SK-N-DZ (cell line): ENCODE measurements at regions not wholly inside any gene's neighbourhood (a gene's known extent, or its start where the extent isn't known, plus 50 kb on each side); places are given as distances from the start of the nearest gene placed in this dataset.

Experiments used
- DNase-seq: peaks from one replicate; pipeline ENCODE4 v3.0.0-alpha.2; 2015; ENCODE audit warnings: low spot score

DNA sequence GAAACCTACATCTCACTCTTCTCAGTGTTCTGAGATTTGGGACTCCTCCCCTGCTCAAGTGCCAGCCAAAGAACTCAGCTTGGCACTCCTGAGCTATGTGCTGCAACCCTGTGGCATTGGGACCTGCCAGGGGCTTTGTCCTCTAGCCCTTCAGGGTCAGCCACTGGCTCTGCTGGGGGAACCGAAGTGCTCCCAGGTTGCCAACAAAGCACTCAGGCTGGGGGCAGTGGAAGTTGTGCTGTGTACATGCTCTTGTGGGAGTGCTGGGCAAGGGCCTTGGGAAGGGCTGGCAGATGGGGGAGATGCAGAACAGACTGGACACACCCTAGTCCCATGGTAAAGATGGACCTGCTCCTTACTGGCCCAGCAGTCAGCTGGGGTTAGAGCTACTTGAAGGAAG, 498.6 kb downstream of the CAAP1 start:
- no peak for DNase-seq

DNA sequence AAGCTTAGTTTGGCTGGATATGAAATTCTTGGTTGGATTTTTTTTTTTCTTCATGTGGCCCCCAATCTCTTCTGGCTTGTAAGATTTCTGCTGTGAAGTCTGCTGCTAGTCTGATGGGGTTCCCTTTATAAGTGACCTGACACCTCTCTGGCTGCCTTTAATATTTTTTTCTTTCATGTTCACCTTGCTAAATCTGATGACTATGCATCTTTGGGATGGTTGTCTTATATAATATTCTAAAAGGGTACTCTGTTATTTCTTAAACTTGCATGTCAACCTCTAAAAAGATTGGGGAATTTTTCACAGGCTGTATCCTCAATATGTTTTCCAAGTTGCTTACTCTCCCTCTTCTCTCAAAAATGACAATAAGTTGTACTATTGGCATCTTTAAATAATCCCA, 500.0 kb downstream of the CAAP1 start:
- no peak for DNase-seq

DNA sequence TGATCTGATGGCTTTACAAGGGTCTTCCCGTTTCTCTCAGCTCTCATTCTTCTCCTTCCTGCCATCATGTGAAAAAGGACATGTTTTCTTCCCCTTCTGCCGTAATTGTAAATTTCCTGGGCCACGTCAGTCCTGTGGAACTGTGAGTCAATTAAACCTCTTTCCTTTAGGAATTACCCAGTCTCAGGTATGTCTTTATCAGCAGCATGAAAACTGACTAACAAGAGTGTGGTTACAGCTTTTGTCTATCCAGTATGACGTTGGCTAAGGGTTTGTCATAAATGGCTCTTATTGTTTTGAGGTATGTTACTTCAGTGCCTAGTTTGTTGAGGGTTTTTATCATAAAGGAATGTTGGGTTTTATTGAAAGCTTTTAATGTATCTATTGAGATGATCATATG, 501.6 kb downstream of the CAAP1 start:
- no peak for DNase-seq

DNA sequence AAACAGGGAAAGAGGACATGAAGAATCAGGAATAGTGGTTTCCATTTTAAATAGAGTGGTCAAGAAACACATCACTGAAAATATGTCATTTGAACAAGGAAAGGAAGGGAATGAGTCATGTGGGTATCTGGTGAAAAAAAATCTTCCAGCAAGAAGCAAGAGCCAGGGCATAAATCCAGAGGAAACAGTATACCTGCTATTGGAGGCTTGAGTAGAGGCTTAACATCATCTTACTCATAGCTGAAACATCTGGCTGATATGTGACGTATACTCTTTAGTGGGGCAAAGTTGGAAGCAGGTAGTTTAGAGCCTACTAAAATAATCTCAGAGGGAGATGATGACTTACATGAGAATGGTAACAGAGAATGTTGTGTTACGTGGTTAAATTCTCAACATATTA, 517.2 kb downstream of the CAAP1 start:
- no peak for DNase-seq

DNA sequence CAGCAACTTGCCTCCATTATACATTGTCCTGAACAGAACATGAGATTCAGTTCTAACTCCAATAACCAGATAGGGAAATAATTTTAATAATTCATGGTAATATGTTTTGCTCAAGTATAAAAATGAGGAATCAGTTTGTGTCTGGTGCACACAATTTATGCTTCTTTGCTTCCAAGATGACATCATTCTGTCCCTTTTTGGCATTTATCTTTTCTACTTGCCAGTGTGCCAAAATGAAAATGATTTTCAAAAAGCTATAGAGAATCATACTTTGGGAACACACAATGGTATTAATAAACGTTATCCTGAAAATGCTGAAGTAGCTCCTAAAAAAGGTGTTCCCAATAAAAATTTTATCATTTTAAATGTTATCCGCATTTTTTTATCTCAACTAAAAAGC, 519.0 kb downstream of the CAAP1 start:
- DNase-seq, result no peak

DNA sequence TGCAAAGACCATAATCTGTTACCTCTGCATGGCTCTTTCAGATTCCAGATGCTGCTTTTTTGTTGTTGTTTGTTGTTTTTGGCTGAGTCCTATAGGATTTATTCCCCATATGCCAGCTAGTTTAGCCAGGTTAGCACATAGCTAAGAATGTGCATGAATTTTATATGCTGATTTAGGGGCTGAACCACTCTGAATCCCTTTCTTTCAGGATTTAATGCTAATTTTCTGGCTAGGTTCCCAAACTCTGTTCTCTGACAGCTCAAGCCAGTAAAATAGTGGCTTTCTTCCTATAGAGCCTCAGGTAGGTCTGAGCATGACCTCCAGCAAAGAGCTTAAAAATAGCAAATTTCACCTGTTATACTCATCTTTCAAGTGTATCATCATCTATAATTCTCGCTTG, 521.4 kb downstream of the CAAP1 start:
- no peak for DNase-seq

DNA sequence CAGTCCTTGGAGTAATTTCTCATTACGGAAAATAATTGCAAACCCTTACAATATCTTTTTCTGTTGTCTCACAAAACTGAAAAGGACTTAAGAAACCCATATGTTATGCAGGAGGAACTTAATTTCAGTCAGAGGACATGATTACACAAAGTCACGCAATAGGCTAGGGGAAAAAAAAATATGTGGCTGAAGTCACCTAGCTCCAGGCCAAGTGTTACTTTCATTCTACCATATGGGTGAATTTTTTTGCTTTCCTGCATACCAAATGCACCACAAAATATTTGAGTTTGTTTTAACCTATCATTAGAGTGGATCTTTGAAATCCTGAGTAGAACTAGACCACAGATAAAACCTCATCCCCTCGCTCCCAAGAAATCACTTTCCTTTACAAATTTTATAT, 523.5 kb downstream of the CAAP1 start:
- no peak for DNase-seq

DNA sequence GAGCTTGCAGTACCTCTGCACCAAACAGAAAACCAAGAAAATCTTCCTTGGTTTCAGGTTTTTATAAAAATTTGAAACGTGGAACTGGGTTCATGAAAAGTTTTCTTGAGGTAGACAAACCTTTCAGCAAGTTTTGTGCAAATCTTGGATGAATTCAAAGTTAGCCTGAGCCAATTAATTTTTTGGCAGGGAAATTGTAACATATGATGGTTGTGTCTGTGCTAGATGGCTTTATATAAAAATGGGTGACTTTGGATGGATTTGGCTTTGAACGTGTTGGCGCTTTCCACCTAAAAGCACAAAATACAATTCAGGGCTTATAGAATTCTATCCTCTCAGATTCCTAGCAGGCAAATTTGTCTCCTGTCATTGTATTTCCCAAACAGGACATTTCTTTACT, 524.4 kb downstream of the CAAP1 start:
- no peak for DNase-seq

DNA sequence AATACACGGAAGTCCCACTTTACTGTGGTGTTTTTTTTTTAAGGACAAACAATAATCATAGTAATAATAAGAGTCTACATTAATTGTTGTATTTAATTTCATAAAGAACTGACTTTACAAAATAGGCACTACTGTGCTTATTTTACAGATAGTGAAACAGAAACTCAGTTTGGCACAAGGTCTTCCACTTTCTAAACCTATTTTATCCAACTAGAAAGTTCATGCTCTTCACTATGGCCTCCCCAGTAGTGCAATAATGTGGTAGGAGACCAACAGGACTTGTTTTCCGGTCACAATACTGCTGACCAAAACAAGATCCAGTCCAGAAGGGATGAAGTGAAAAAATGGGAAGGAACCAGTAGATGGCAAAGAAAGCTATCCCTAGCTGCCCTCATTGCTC, 531.6 kb downstream of the CAAP1 start:
- DNase-seq, result no peak

DNA sequence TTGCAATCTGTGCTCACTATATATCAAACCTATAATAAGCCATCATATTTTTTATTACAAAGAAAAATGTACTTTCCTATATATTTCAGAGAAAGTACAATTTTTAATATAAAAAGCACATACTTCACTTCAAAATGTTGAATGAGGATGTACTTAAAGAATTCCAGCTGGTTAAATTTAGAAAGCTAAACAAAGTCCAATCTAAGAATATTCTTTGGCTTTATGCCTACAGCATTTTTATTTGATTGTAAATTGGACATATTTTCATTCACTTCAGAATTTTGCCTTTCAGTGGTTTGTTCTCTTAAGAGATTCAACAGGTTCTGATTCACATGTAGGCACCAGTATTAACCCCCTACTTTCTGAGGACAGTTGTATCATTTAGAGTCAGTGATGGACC, 533.8 kb downstream of the CAAP1 start:
- no peak for DNase-seq

DNA sequence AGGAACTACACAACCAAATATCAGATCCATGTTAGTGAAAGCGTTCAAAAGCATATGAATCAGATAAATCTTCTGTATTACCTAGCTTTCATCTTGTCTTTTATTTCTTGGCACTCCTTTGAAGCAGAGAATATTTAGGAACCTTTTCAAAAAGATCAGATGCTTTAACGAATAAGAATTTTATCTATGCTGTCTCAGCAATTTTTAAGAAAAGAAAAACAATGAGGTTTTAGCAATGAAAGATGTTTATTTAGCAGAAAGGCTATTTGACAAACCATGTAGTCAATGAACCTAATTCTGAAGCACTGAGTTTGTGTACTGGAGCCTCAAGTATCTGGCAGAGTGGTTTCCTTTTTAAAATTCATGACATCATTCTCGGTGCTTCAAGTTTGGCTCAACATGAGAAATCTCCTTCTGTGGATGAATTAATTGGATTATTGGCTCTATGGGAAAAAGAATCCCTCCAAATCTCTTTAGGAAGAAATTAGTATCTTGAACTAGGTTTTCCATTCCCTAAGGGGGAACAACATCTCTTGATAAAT, 534.7 kb downstream of the CAAP1 start:
- DNase-seq, result no peak

DNA sequence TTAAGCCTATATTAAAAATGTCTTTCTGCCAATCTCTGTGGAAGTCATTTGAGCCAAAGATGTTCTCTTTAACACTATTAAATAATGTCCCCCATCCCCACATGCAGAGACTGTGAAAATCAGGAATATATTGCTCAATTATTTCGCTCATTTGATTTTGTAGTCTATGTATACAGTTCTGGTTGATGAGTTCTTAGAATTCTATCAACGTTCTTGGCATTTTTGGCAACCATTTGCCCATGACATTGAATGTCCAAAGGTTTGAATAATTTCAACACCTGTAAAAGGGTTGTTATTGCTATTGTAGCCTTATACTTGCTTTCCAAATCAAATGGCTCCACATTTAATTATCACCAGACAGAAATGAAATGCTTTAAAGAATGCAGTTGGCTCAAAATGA, 536.1 kb downstream of the CAAP1 start:
- DNase-seq, result no peak

DNA sequence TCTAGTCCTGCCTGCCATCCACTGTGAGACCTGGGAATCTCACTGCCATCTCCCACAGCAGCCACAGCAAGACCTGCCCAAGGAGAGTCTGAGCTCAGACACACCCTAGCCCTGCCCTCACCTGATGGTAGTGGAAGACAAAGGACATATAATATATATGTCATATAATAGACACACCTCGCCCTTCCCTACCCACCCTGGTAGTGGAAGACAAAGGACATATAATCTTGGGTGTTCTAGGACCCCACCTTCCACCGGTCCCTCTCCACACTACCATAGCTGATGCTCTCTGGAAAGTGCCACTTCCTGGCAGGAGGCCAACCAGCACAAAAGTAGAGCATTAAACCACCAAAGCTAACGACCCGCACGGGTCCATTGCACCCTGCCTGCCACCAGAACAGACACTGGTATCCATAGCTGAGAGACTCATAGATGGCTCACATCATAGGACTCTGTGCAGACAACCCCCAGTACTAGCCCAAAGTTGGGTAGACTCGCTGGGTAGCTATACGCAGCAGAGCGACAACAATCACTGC, 545.6 kb downstream of the CAAP1 start:
- no peak for DNase-seq

DNA sequence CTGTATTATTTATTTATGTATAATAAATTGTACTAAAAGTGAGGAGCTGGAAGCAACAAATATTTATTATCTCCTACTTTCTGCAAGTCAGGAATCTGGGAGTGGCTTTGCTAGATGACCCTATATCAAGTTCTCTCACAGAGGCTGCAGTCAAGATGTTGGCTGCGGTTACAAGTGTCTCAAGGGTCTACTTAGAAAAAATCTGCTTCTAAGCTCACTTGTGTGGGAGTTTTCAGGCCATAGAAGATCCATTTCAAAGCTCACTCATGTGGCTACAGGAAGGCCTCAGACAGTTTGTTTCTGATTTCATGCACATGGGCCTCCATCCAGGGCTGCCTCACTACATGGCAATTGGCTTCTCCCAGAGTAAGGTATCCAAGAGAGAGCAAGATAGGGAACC, 551.1 kb downstream of the CAAP1 start:
- DNase-seq, result no peak

DNA sequence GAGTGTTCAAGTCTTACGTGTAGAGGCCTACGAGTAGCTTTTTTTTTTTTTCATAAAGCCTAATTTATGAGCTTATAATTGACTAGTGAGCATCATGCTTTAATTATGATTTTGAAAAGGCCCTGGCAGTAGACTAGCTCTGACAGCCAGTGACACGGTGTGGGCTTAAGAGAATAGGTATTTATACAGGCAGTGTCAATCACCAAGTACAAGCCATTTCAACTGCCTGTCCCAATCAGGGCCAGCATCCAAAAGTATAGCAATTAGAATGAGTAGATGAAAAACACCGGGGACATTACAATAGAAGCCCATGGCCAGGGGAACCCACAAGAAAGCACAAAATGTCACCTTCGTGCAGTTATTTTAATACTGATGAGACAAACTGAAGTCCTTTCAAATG, 552.8 kb downstream of the CAAP1 start:
- DNase-seq, result no peak

DNA sequence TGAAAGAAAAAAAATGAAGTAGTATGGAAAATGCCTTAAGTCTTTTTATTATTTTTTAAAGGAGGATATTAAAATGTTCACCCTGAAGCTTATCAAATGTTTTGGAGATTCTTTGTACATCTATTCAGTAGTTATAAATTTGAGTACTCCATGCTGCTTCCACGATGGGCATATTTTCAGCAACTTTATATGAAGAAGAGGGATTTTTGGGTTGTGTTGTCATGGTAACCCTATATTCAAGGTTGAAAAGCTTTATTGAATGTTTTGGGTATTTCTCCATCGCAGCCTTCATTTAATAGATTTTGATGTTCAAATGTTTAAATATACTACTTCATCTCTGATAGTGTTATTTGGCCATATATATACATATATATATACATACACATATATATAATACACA, 557.5 kb downstream of the CAAP1 start:
- DNase-seq, result no peak

DNA sequence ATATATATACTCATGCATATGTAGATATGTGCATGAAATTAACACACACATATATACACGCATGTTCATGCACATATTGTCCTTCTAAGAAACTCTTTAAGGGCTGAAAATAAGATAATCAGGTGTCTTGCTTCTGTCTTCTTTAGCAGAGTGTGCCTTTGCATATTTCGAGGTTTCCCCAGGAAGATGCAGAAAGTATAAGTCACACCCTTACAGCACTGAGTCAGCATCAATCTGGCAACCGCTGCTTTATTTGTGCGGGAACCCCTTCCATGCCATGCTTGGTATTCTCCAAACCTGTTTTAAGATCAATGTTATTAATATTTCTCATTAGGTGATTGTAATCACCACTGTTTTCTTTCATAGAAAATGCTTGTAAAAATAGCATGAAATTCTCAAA, 557.9 kb downstream of the CAAP1 start:
- DNase-seq, result no peak

DNA sequence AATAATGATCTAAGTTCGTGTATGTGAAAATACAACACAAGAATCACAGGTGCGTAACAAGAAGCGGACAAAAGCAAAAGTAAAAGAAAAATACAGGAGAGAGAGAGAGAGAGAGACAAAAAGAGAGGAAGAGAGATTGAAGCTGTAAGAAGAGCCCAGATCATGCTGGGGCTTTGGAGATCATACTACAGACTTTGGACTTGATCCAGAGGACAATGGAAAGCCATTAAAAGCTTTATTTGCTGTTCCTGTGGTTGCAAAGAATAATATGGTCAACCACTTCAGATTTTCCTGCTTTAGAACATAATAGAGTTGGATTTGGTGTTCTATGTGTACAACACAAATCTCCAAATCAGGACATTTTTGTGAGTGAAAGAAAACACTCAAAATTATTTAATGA, 561.4 kb downstream of the CAAP1 start:
- no peak for DNase-seq

DNA sequence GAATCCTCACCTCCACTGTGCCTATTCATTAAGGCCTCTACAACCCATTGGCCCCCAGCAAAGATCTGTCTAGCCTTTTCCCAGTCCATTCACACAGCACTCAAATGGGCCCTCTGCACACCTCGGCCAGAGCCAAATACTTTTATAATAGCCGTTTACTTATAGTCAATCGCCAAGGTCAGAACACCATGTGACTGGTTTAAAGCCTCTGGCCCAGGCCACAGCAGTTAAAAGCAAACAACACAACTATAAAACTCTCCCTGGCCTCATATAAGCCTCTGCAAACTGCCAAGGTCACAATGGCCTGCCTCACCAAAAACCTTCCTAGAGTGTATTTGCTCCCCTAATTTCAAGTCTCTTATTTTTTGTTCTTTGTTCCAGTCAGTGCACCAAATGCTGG, 562.6 kb downstream of the CAAP1 start:
- DNase-seq, result no peak

DNA sequence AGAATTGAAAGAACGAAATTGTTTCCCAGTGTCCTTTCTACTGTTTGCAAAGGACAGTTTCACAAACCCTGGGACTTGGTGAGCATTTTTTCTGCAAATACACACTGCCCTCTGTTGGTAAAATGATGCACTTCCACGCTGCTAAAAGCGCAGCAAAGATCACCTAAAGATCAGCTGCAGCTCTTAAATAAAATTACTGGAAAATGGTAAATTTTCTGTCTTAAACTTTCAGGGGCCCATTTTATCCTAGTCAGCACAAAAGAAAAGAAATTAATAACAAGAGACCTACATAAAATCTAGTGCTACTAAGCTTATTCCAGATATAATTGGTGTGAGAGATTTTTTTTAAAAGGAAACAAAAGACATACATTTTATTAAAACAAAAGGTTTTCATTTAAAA, 566.0 kb downstream of the CAAP1 start:
- DNase-seq, result peak; percentile 22

DNA sequence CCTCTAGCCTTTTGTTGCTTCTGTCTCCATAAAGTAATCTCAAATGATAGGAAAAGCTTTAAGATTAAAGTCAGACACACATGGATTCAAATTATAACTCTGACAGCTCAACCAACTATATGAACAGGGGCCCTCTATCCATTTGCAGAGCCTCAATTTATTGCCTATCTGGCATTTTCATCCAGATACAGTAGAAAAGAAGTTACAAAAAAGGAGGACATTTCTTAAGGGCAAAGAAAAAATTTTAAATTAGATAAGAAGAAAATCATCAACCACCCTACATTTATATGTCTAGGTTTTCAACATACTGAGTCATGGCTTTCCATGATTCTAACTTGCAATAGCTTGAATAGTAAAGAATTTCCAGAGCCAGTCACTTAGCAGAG, 567.2 kb downstream of the CAAP1 start:
- DNase-seq, result no peak

DNA sequence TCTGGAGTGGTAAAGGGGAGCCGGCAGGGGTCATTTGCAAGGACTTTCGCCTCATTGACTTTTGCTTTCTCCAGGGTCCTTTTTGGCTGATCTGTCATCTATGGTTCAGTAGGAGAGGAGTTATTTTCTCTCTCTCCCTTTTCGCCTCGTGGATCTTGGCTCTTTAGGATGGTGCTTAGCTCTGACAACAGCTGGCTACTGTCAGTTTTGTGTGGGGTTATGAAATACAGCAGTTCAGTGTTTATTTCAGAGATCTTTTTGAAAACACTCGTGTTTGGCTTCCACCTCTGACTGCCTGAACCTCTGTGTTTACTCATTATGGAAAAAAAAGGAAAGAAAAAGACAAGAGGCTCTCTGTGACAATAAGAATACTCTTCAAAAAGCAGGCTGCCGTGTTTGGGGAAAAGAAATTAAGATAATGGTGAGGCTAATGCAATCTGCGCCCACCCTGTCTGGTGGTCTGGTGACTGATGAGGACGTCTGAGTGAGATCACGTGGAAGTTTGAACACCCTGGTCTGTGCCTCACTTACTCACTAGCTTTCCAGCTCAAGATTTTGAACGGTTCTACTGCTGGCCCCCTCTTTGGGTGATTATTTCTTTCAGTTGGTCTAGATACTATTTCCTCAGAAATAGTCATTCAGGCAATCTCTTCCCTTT, 567.7 kb downstream of the CAAP1 start:
- peak; percentile 22 for DNase-seq

DNA sequence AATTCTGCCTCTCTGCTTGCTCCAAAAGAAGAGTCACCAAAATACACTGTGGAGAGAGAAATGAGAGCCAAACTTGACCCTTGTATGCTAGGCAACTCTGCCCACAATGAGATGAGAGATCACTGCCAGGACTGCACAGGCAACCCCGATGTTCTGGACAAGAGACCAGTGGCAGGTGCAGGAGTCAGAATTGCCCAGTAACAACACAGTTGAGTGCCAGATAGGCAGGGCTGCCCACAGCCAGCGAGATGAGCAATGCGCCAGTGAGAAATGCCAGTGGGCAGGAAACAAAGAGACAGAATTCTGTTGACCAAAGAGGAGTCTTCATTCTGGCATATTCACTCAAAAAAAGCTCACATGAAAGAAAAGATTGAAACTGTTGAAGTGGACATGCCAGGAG, 570.7 kb downstream of the CAAP1 start:
- no peak for DNase-seq

DNA sequence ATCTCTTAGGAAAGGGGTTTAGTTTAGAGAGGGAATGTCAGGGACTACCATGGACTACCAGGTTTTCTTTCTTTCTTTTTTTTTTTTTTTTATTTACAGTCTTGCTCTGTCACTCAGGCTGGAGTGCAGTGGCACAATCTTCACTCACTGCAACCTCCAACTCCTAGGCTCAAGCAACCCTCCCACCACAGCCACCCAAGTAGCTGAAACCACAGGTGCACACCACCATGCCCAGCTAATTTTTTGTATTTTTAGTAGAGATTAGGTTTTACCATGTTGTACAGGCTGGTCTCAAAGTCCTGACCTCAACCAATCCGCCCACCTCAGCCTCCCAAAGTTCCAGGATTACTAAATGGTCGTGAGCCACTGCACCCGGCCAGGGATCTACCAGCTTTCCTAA, 572.7 kb downstream of the CAAP1 start:
- no peak for DNase-seq
